Colonic mucosa (tissue), 4 donors: ENCODE measurements at regions not wholly inside any gene's neighbourhood (a gene's known extent, or its start where the extent isn't known, plus 50 kb on each side); places are given as distances from the start of the nearest gene placed in this dataset.
"Not testable (repeated sequence)": the region's sequence is repeated elsewhere in the genome, so short reads cannot be mapped to it uniquely, and the experiment has no call there.

Experiments used
- DNase-seq: peaks from one replicate; pipeline ENCODE4 v3.0.0-alpha.2; 2020
- H3K27ac ChIP-seq: fragments of 200-600 bp; one replicate; pipeline ENCODE4 v1.8.0; 2021
- H3K27me3 ChIP-seq: fragments of 200-600 bp; one replicate; pipeline ENCODE4 v1.8.0; 2021
- H3K36me3 ChIP-seq: fragments of 200-600 bp; one replicate; pipeline ENCODE4 v1.8.0; 2021
- H3K4me1 ChIP-seq: fragments of 200-600 bp; one replicate; pipeline ENCODE4 v1.8.0; 2021; ENCODE audit warnings: mild to moderate bottlenecking
- H3K4me3 ChIP-seq: fragments of 200-600 bp; one replicate; pipeline ENCODE4 v1.8.0; 2021
- H3K9ac ChIP-seq, 2 donors: one replicate each; pipeline ENCODE4 v1.7.0; 2013; ENCODE audit warnings: control low read depth in 2 of 2, low read depth in 2 of 2, low read length in 2 of 2
- H3K9me3 ChIP-seq: fragments of 200-600 bp; one replicate; pipeline ENCODE4 v1.8.0; 2021
- CTCF ChIP-seq: fragments of 200-600 bp; IDR thresholded peaks from one replicate; pipeline ENCODE4 v1.8.0; 2022; ENCODE audit warnings: antibody characterized with exemption, mild to moderate bottlenecking
- intact Hi-C: fragments of 100-400 bp; cut with DNase I; formaldehyde crosslinking; loops from one replicate; pipeline ENCODE4 v1.14.1; 2022
- donor health status: healthy.
- donor health status: DM: no; HTN: no; CAD: no.
- donor health status: DM: no; HTN: no; CAD: no.

DNA sequence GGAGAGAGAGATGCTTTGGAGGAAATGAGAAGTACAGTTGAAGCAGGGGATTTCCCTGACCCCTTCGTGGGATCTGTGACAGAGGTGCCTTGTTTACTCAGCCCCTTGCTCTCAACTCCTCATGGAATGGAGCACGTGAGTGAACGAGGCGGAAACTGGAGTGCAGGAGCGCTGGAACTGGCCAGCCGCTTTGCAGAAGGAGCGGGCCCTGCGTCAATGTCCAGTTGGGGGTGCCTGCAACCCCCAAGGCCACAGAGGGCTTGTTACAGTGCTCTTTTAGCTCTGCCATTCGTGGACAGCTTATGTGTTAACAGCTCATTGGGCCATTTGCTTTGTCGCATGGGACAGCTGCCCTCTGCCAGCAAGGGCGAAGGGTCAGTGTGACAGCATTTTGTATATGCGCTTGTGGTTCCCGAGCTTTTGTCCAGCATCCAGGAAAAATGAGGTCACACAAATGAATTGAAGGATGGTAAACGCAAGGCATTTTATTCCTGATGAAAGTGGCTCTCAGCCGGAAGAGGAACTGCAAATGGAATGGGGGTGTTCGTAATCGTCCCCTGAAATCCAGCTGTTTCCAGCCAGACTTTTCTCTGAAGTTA is 1395.1 kb downstream of the CDH8 start:
- Histone ChIP-seq H3K27ac (no peak overlapping the region), H3K36me3 (no peaks in the 10 kb centered on the region), H3K4me1 (no peaks in the 10 kb centered on the region), H3K9ac (no peak overlapping the region), H3K27me3 (no peaks in the 10 kb centered on the region), H3K4me3 (no peak overlapping the region), H3K9me3 (no peaks in the 10 kb centered on the region)
- DNase-seq: no peak
- TF ChIP-seq CTCF: no peak
- intact Hi-C loops: no loop called here

- Histone ChIP-seq H3K9ac (no peak overlapping the region), H3K27ac (no peak overlapping the region), H3K4me3 (no peak overlapping the region), H3K36me3 (no peaks in the 10 kb centered on the region), H3K9me3 (no peaks in the 10 kb centered on the region), H3K27me3 (no peaks in the 10 kb centered on the region), H3K4me1 (no peaks in the 10 kb centered on the region)
- intact Hi-C loops: no loop called here
- no peak for TF ChIP-seq CTCF
- no peak for DNase-seq
Measured at GRCh38 chr16:60640038-60640437, 1396.2 kb downstream of the CDH8 start.

- H3K36me3 ChIP-seq, DNase-seq, H3K27ac ChIP-seq, H3K4me1 ChIP-seq, intact Hi-C loops, H3K4me3 ChIP-seq, H3K27me3 ChIP-seq, H3K9me3 ChIP-seq, H3K9ac ChIP-seq: not testable (repeated sequence)
Measured at GRCh38 chr16:60636636-60637035, 1399.6 kb downstream of the CDH8 start.

DNA sequence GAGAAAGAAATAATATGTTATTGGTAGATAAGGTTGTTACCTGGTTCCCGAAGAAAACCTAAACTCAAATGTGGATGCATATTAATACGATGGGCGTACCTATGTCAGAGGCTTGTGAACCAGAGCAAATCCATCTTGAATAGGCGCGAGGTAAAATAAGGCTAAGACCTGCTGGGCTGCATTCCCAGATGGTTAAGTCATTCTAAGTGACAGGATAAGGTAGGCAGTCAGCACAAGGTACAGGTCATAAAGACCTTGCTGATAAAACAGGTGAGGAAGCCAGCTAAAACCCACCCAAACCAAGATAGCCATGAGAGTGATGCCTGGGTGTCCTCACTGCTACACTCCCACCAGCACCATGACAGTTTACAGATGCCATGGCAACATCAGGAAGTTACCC is 1400.1 kb downstream of the CDH8 start:
- Histone ChIP-seq H3K27me3 (no peaks in the 10 kb centered on the region), H3K9ac (no peak overlapping the region), H3K36me3 (no peaks in the 10 kb centered on the region), H3K27ac (no peak overlapping the region), H3K9me3 (no peaks in the 10 kb centered on the region), H3K4me3 (no peak overlapping the region), H3K4me1 (no peaks in the 10 kb centered on the region)
- no peak for DNase-seq
- intact Hi-C loops: no loop called here
- no peak for TF ChIP-seq CTCF

DNA sequence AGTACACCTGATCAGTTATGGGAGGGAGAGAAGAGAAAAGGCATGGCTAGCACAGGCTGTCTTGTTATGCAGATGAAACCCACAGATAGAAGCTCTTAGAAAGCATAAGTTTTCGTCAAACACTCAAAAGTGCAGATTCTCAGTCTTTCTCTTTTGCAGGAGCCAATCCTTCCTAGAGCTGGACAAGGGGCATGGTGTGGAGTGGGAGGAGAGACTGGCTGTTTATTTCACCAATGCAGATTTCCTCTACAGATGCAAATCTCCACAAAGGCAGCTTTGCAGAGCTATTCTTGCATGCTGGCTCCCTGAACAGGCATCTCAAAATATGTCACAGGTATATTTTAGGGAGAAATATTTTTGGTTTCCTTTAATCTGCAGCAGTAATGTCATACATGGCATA is 1400.7 kb downstream of the CDH8 start:
- H3K4me3 ChIP-seq: no peak overlapping the region
- H3K27me3 ChIP-seq: no peaks in the 10 kb centered on the region
- H3K27ac ChIP-seq: no peak overlapping the region
- intact Hi-C loops: no loop called here
- no peak for DNase-seq
- no peaks in the 10 kb centered on the region for H3K36me3 ChIP-seq
- H3K9ac ChIP-seq: no peak overlapping the region
- H3K9me3 ChIP-seq: no peaks in the 10 kb centered on the region
- no peak for TF ChIP-seq CTCF
- H3K4me1 ChIP-seq: no peaks in the 10 kb centered on the region

GRCh38 chr16:60611844-60612243 is 1424.4 kb downstream of the CDH8 start:
- no peak for TF ChIP-seq CTCF
- no peak overlapping the region for H3K4me3 ChIP-seq
- no peak overlapping the region for H3K9ac ChIP-seq
- intact Hi-C loops: no loop called here
- no peaks in the 10 kb centered on the region for H3K27me3 ChIP-seq
- H3K27ac ChIP-seq: no peak overlapping the region
- no peaks in the 10 kb centered on the region for H3K9me3 ChIP-seq
- H3K36me3 ChIP-seq: no peaks in the 10 kb centered on the region
- H3K4me1 ChIP-seq: no peaks in the 10 kb centered on the region
- no peak for DNase-seq
